Islet precursor cell (in vitro differentiated cells): ENCODE measurements at regions not wholly inside any gene's neighbourhood (a gene's known extent, or its start where the extent isn't known, plus 50 kb on each side); places are given as distances from the start of the nearest gene placed in this dataset.
"Not testable (repeated sequence)": the region's sequence is repeated elsewhere in the genome, so short reads cannot be mapped to it uniquely, and the experiment has no call there.

Experiments
- DNase-seq: peaks from one replicate; pipeline ENCODE4 v3.0.0-alpha.2; 2018

DNA sequence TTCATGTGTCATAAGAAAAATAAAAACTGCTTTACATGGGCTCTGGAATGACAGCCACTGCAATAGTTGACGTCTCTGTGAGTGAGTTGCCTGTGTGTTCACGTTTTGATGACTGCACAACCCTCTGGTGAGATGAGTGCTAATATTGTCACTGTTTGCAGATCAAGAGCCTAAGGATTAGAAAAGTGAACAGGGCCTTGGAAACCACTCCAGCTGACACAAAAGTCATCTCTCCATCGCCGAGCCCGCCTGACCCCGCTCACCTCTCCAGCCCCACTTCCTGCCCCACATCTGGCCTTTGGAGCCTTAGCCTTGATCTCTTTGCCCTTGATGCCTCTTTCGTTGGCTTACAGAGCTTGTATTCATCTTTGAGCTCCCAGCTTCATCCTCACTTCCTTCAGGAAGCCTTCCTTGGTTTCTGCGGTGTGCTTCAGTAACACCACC, 351.7 kb downstream of the TCERG1L start:
- peak; percentile 32 for DNase-seq

DNA sequence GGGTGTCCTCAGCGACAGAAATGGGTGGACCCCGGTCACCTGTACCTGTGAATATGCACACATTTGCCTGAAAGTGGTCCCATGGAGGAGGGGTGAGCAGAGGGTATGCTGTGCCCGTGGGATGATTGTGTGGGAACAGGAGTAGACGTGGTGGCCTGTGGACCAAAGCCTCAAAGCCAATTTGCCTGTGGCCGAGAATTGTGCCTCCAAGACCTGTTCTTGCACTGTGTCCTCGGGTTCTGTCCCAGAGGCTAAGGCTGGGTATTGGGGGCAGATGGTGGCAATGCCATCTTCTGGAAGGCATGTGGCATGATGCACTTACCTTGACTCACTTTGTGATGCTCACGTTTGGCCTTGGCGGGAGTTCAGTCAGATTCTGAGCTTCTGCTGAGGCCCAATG, 351.0 kb downstream of the TCERG1L start:
- peak; percentile 25 for DNase-seq

DNA sequence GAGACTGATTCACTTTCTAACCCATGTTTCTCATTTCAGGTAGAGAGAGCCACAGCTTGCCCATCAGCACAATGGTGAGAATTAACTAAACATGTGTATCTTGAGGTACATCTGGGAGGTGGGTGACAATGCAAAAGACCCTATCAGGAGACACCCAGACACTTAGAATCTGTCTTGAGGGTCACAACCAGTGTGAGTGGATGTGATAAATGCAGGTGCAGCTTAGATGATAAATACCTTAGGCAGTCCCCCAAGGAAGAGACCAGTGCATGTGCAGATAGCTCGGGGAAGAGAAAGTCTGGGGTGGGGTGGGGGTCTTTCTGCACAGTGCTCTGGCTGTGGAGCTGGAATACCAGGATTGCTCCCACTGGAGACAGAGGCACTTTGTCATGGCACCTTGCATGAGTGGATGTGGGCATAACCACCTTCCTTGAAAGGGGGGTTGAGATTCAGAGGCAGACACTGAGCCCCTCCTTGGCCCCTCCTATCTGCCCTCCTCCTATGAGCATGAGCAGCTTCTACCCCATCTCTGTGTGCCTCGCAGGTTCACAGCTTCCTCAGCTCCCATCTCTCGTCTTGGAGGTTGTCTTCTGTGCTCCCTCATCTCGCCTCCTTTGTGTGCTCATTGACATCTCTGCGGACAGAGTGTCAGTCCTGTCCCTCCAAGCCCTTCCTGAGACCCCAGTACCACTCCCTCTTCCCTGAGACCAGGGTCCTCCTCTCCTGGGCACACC, 349.8 kb downstream of the TCERG1L start:
- DNase-seq, result peak; percentile 14

GRCh38 chr10:130962240-130963051, 349.1 kb downstream of the TCERG1L start:
- peak; percentile 37 for DNase-seq

DNA sequence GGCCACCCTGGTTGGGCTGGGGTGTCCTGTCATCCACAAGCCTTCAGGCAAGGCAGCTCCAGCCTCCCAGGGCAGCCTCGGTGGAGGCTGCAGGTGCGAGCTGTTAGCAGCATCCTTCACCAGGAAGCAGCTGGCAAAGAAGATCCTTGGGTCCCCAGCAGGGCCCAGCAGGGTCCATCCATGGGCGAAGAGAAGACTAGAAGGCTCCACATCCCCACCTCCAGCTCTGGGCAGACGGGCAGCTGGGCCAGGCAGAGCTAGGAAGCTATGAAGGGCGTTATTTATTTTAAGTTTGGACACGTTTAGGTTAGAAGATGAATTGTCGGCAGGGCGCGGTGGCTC, 348.5 kb downstream of the TCERG1L start:
- DNase-seq, result peak; percentile 45

- DNase-seq, result peak; percentile 34
Measured at GRCh38 chr10:130963786-130964522, 347.6 kb downstream of the TCERG1L start.

DNA sequence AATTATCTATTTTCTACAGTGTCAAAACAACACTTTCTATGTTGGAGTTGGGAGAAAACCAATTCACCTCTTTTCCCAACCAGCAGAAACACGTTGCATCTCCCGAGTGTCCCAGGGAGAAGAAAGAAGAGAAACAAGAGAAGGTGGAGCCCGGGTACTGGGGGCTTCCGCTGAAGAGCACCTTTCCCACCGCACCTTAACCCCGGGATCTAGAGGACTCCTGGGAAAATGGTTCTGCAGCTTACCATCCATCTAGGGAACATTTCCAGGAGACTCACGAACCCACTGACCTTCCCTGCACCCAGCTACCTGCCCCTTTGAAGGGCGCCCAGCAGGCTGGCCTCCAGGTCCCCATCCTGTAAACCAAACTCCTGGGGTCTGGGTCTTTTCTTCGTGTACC, 346.8 kb downstream of the TCERG1L start:
- peak; percentile 17 for DNase-seq

DNA sequence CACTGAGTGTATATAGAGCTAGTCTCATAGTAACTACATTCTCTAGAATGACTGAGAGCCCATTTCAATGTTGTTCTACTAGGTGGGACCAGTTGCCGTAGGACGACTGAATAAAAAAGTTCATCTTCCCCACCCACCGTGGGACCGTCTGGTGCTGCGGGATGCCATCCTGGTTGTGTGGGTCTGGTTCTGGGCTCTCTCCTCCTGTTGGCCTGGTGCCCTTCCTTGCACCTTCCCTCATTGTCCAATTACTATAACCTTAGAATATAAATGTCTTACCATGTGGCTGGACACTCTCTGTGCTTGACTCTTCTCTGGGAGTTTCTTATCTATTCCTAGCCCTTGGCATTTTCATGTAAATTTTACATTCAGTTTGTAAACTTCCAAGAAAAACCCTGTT, 344.4 kb downstream of the TCERG1L start:
- DNase-seq, result peak; percentile 16

GRCh38 chr10:130967784-130968183, 343.7 kb downstream of the TCERG1L start:
- DNase-seq, result peak; percentile 33

DNA sequence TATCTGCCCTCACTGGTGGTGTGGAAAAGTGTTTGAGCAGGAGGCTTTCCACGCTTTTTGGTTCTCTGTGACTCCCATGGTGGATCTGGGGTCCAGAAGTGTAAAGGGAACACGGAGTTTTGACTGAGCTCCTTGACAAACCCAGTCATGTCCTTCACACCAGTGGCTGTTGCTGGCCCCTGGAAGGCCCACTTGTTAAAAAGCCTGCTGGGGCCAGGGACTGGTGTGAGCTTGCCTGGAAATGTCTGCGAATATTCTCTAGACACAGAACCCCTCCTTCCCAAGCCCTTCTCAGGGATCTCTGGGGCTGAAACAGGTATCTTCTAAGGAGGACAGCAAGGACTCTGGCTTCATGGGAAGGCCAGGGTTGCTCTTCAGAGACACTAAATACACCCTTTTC, 343.0 kb downstream of the TCERG1L start:
- no peak for DNase-seq

- DNase-seq, result no peak
Measured at GRCh38 chr10:130968964-130969363, 342.6 kb downstream of the TCERG1L start.

- DNase-seq, result peak; percentile 41
Measured at GRCh38 chr10:130969700-130970099, 341.8 kb downstream of the TCERG1L start.

- DNase-seq, result no peak
Measured at GRCh38 chr10:130970341-130971122, 341.0 kb downstream of the TCERG1L start.

- no peak for DNase-seq
Measured at GRCh38 chr10:130971123-130971435, 340.4 kb downstream of the TCERG1L start.

- no peak for DNase-seq
Measured at GRCh38 chr10:130973127-130973839, 338.2 kb downstream of the TCERG1L start.

DNA sequence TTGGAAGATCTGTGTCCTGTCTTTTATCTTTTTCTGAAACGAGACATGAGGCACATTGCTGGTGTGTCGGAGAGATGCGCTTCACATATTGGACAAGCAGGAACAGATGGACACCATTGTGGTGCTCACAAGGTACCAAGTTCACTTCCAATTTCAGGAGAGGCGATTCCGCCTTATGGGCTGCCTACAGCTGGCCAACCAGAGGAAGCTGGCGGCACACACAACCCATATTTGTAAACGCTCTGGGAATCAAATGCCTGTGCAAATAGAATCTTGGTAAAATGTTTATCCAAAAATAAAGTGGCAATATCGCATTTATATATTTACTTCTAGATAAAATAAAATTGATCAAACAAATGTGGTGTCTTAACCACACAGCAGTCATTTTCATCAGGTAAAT, 337.4 kb downstream of the TCERG1L start:
- DNase-seq, result no peak

- DNase-seq, result not testable (repeated sequence)
Measured at GRCh38 chr10:130975351-130975750, 336.2 kb downstream of the TCERG1L start.

- no peak for DNase-seq
Measured at GRCh38 chr10:130982802-130983201, 328.7 kb downstream of the TCERG1L start.

DNA sequence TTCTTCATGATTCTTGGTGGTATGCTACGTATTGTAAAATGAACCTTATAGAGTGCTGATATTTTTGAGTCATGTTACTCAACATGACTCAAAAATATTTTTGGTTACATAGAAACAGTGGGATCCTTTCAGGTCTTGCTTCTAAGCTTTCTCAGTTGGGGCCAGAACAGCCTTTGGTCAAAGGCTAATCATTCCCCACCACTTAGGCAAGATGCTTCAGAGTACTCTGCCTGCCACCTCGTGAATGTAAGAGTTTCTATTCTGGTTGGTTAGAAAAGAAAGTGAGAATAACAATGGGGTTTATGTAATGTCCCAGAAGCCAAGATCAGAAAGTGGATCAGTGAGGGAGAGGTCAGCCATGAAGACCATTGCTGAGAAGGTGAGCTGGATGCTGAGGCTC, 327.8 kb downstream of the TCERG1L start:
- DNase-seq, result no peak

DNA sequence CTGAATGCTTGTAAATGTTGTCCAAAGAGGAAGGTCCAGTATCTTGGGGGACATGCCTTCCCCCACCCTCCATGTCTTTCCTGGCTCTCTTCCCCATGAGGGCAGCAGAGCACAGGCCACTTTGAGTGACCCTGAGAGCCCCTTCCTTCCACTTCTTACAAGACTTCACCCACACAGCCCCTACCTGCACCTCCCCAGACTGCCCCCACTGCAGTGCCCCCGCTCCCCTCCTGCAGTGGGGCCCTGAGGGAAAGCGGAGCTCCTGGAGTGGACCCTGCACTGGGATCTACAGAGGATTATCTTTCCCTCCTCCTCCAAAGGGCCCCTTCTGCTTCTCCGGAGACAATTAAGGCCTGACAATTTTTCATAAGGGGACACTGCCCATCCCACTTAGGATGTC, 326.8 kb downstream of the TCERG1L start:
- no peak for DNase-seq

GRCh38 chr10:130985158-130985753, 326.3 kb downstream of the TCERG1L start:
- no peak for DNase-seq

DNA sequence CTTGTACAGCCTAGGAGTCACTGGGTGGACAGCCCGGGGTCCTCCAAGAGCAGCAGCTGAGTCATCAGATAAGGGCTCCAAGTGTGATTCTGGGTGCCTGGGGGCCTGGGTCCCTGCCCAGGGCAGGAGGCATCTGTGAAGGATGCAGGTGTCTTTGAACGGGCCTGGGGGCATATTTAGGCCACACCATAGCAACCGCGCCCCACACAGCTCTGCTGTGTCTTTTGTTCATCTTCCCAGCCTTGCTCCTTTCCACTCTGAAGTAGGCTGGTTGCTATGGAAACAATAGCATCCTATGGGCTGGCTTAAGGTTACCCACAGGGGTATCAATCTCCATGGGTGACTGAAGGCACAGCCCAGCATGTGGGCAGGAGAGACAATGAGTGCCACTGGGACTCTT, 324.7 kb downstream of the TCERG1L start:
- no peak for DNase-seq
